Glutamatergic neuron (in vitro differentiated cells): ENCODE measurements at regions not wholly inside any gene's neighbourhood (a gene's known extent, or its start where the extent isn't known, plus 50 kb on each side); places are given as distances from the start of the nearest gene placed in this dataset.
A peak's percentile ranks its signal among the peaks of the same experiment; 100 is the strongest.

ENCODE experiments used
- DNase-seq: peaks from one replicate; pipeline ENCODE4 v3.0.0; 2022
- H3K27ac Mint-ChIP-seq: one replicate; pipeline ENCODE4 v1.8.0; 2020; ENCODE audit warnings: mild to moderate bottlenecking, mixed read lengths, inconsistent platforms; ENCODE audit not compliant: unreplicated experiment
- H3K27me3 Mint-ChIP-seq: one replicate; pipeline ENCODE4 v1.8.0; 2020; ENCODE audit warnings: mild to moderate bottlenecking, moderate library complexity, mixed read lengths, inconsistent platforms; ENCODE audit not compliant: unreplicated experiment
- H3K36me3 Mint-ChIP-seq: one replicate; pipeline ENCODE4 v1.8.0; 2020; ENCODE audit warnings: mild to moderate bottlenecking, mixed read lengths, inconsistent platforms; ENCODE audit not compliant: unreplicated experiment
- H3K4me1 Mint-ChIP-seq: one replicate; pipeline ENCODE4 v1.8.0; 2020; ENCODE audit warnings: mild to moderate bottlenecking, low read depth, mixed read lengths, inconsistent platforms; ENCODE audit not compliant: unreplicated experiment
- H3K4me3 Mint-ChIP-seq: one replicate; pipeline ENCODE4 v1.8.0; 2020; ENCODE audit warnings: mild to moderate bottlenecking, mixed read lengths, inconsistent platforms; ENCODE audit not compliant: unreplicated experiment
- H3K9me3 Mint-ChIP-seq: one replicate; pipeline ENCODE4 v1.8.0; 2020; ENCODE audit warnings: mild to moderate bottlenecking, moderate library complexity, mixed read lengths, inconsistent platforms; ENCODE audit not compliant: unreplicated experiment
- TF ChIP-seq, protein P1 (sequence below): fragments of 200-600 bp; sonication (generic); IDR thresholded peaks from one replicate; pipeline ENCODE4 v1.5.0; 2021; ENCODE audit not compliant: partially characterized antibody, unreplicated experiment

GRCh38 chr12:126873701-126874100 is 1393.3 kb upstream of the TMEM132C start:
- Mint-ChIP-seq H3K9me3 (peaks cover 2% of the 10 kb centered on the region), H3K27ac (no peak overlapping the region)

DNA sequence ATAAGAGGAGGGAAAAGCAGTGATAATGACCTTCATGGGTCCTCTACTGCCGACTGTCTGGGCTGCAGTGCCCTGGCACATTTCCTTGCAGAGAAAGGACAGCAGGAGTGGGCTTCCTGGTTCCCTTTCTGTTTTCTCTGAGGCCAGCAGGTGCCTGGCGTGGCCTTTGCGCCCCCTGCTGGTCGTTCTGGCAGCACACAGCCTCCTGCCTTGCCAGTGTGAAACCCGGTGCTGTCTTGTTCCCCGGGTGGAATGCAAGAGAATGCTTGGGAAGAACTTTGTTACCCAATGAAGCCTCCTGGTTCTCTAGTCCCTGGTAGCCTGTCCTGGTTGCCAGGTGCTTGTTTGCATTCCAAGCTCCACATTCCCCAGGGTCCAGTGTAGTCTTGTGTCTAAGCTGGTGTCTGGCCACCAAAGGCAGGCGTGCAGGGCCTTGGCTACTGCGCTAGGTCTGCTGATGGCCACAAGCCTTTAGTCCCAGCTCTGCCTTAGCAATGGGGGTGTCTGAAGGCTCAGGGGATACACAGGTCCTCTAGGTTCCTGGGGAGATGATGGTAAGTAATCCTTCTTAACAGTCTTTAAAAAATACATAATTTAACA is 1392.4 kb upstream of the TMEM132C start:
- Mint-ChIP-seq H3K36me3 (no peaks in the 10 kb centered on the region), H3K27ac (no peak overlapping the region), H3K9me3 (peaks cover 2% of the 10 kb centered on the region), H3K4me1 (no peaks in the 10 kb centered on the region), H3K4me3 (no peak overlapping the region), H3K27me3 (no peaks in the 10 kb centered on the region)
- peak; percentile 73 for DNase-seq
- TF ChIP-seq, protein P1, sequence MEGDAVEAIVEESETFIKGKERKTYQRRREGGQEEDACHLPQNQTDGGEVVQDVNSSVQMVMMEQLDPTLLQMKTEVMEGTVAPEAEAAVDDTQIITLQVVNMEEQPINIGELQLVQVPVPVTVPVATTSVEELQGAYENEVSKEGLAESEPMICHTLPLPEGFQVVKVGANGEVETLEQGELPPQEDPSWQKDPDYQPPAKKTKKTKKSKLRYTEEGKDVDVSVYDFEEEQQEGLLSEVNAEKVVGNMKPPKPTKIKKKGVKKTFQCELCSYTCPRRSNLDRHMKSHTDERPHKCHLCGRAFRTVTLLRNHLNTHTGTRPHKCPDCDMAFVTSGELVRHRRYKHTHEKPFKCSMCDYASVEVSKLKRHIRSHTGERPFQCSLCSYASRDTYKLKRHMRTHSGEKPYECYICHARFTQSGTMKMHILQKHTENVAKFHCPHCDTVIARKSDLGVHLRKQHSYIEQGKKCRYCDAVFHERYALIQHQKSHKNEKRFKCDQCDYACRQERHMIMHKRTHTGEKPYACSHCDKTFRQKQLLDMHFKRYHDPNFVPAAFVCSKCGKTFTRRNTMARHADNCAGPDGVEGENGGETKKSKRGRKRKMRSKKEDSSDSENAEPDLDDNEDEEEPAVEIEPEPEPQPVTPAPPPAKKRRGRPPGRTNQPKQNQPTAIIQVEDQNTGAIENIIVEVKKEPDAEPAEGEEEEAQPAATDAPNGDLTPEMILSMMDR = peak; percentile 85

More at GRCh38 chr12:126873701-126874100, 1393.3 kb upstream of the TMEM132C start:
- DNase-seq = no peak
- Mint-ChIP-seq H3K27me3 (no peaks in the 10 kb centered on the region), H3K36me3 (no peaks in the 10 kb centered on the region), H3K4me3 (no peak overlapping the region), H3K4me1 (no peaks in the 10 kb centered on the region)
- TF ChIP-seq, protein P1 = no peak

- peaks cover 4% of the 10 kb centered on the region for H3K9me3 Mint-ChIP-seq
- no peak overlapping the region for H3K4me3 Mint-ChIP-seq
- H3K4me1 Mint-ChIP-seq = no peaks in the 10 kb centered on the region
These were observed 1387.1 kb upstream of the TMEM132C start for GRCh38 chr12:126879842-126880241.

DNA sequence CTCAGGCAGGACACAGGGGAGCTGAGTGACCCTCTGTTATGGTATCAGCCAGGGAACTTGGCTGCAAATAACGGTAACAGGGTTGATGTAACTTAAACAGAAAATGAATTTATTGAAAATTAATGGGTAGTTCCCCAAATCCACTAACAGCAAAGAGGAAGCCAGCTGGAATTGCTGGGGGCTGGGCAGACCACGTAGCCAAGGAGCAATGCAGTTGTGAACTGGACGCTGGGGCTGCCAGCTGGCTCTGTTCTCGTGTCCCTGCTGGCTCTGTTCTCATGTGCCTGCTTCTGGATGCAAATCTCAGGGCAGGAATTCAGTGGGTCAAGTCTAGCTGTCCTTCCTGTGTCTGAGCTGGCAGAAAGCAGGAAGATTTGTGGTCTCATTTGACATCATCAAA is 1383.3 kb upstream of the TMEM132C start:
- H3K27me3 Mint-ChIP-seq = no peaks in the 10 kb centered on the region
- H3K4me1 Mint-ChIP-seq = no peaks in the 10 kb centered on the region
- H3K9me3 Mint-ChIP-seq = peaks cover 5% of the 10 kb centered on the region
- H3K27ac Mint-ChIP-seq = no peak overlapping the region
- no peaks in the 10 kb centered on the region for H3K36me3 Mint-ChIP-seq
- H3K4me3 Mint-ChIP-seq = no peak overlapping the region
- TF ChIP-seq, protein P1 = no peak
- no peak for DNase-seq

More at GRCh38 chr12:126879842-126880241, 1387.1 kb upstream of the TMEM132C start:
- Mint-ChIP-seq H3K27me3 (no peaks in the 10 kb centered on the region), H3K36me3 (no peaks in the 10 kb centered on the region), H3K27ac (no peak overlapping the region)
- TF ChIP-seq, protein P1 = no peak
- no peak for DNase-seq

DNA sequence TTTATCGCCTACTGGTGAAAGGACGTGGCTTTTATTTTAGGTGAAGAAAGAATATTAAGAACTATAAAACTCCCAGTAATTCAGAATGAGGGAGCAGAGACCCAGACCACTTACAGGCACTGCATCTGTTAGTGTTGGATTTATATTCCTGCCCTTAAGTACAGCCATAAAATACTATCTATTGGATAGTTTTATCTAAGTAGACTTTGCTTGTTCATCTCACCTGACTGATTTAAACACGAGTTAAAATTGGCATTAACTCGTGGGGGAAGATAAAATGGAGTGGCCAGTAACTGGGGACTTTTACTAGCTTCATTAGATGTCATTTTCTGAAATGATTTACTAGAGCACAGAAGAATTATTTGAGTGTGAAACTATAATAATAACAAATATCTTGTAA is 1377.5 kb upstream of the TMEM132C start:
- no peak overlapping the region for H3K27ac Mint-ChIP-seq
- TF ChIP-seq, protein P1 = no peak
- H3K27me3 Mint-ChIP-seq = no peaks in the 10 kb centered on the region
- no peak for DNase-seq
- no peaks in the 10 kb centered on the region for H3K4me1 Mint-ChIP-seq
- H3K36me3 Mint-ChIP-seq = no peaks in the 10 kb centered on the region
- peaks cover 2% of the 10 kb centered on the region for H3K9me3 Mint-ChIP-seq
- H3K4me3 Mint-ChIP-seq = no peak overlapping the region
